H1 (cell line): ENCODE measurements at regions not wholly inside any gene's neighbourhood (a gene's known extent, or its start where the extent isn't known, plus 50 kb on each side); places are given as distances from the start of the nearest gene placed in this dataset.

ENCODE experiments used
- CBX5 ChIP-seq: fragments of 300-800, 300-1000 bp; sonication (generic); IDR thresholded peaks from 2 replicates; pipeline ENCODE4 v1.7.1; 2016; ENCODE audit warnings: antibody characterized with exemption, low read length, low read depth
- EZH2 ChIP-seq: fragments of 200-600 bp; sonication (generic); IDR thresholded peaks from 2 replicates; pipeline ENCODE4 v1.7.1; 2012; ENCODE audit warnings: low read depth, mild to moderate bottlenecking, moderate library complexity, low read length, inconsistent platforms; ENCODE audit not compliant: severe bottlenecking
- POLR2A ChIP-seq, 2 experiments: IDR thresholded peaks; 1 replicate in 1 of 2; 2 replicates in 1 of 2; pipeline ENCODE4 v1.6.1; 2011; ENCODE audit warnings: low read depth in 2 of 2, low read length in 2 of 2, mild to moderate bottlenecking in 2 of 2; ENCODE audit errors: control extremely low read depth in 1 of 2
- TF ChIP-seq, protein P1 (sequence below), 3 experiments: IDR thresholded peaks; 1 replicate in 2 of 3; 2 replicates in 1 of 3; pipeline versions ENCODE4 v1.5.1 to v1.6.1; 2011; ENCODE audit warnings: low read length in 3 of 3, mild to moderate bottlenecking in 3 of 3, inconsistent platforms in 2 of 3, low read depth in 1 of 3, moderate library complexity in 1 of 3; ENCODE audit not compliant: insufficient read depth in 1 of 3; ENCODE audit errors: control extremely low read depth in 1 of 3

- TF ChIP-seq, protein P1, sequence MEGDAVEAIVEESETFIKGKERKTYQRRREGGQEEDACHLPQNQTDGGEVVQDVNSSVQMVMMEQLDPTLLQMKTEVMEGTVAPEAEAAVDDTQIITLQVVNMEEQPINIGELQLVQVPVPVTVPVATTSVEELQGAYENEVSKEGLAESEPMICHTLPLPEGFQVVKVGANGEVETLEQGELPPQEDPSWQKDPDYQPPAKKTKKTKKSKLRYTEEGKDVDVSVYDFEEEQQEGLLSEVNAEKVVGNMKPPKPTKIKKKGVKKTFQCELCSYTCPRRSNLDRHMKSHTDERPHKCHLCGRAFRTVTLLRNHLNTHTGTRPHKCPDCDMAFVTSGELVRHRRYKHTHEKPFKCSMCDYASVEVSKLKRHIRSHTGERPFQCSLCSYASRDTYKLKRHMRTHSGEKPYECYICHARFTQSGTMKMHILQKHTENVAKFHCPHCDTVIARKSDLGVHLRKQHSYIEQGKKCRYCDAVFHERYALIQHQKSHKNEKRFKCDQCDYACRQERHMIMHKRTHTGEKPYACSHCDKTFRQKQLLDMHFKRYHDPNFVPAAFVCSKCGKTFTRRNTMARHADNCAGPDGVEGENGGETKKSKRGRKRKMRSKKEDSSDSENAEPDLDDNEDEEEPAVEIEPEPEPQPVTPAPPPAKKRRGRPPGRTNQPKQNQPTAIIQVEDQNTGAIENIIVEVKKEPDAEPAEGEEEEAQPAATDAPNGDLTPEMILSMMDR (IDR thresholded peaks at IDR 0.05; ENCODE audit: control extremely low read depth in 1 of 3, insufficient read depth in 1 of 3, low read depth in 1 of 3, low read length in 3 of 3), result no peak
- TF ChIP-seq CBX5, result no peak
- TF ChIP-seq POLR2A (IDR thresholded peaks at IDR 0.05; ENCODE audit: control extremely low read depth in 1 of 2, low read depth in 2 of 2, low read length in 2 of 2), result no peak
- TF ChIP-seq EZH2, result no peak
Measured at GRCh38 chr2:19725392-19725791, 176.4 kb downstream of the TTC32 start.
